GM21619 (cell line): ENCODE measurements at regions not wholly inside any gene's neighbourhood (a gene's known extent, or its start where the extent isn't known, plus 50 kb on each side); places are given as distances from the start of the nearest gene placed in this dataset.
"Not testable (repeated sequence)": the region's sequence is repeated elsewhere in the genome, so short reads cannot be mapped to it uniquely, and the experiment has no call there.

Experiments used
- ATAC-seq: cut with Tn5 transposase; IDR thresholded peaks from one replicate; pipeline ENCODE4 v1.9.1; 2021; ENCODE audit not compliant: unreplicated experiment

DNA sequence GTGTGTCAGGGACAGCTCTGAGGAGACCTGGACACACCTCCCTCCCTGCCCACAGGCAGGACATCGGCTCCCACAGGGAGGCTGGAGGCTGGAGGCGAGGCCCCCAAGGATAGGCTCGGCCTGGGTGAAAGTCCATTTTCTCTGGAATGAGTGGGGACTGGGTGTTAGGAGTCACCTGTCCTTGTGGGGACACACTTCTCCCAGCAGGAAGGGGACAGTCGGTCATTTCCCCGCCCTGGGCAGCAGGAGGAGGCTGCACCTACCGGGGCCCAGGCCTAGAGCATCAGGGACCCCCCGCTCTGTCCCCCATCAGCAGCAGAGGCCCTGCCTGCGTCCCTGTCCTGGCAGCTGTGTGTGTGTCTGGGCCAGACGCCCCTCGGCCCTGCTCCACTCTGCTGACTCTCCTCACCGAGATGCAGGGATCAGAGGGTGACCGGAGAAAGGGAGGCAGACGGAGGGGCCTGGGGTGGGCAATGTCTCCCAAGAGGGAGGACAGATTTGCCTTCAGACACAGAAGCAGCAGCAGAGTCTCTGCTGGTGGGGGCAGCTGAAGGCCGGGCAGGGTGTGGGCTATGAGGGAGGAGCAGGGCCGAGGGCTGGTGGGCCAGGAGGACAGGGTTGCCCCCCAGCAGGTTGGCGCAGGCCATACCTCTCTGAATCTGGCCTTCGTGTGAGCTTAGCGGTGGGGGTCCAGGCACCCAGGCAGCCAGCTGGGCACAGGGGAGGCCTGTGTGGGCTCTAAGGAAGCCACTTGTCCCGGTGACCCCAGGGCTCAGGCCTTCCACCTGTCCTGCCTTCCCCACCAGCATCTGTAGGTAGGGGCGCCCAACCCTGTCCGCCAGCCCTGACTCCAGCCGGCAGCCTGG is 125.7 kb upstream of the NKX1-1 start:
- no peak for ATAC-seq

DNA sequence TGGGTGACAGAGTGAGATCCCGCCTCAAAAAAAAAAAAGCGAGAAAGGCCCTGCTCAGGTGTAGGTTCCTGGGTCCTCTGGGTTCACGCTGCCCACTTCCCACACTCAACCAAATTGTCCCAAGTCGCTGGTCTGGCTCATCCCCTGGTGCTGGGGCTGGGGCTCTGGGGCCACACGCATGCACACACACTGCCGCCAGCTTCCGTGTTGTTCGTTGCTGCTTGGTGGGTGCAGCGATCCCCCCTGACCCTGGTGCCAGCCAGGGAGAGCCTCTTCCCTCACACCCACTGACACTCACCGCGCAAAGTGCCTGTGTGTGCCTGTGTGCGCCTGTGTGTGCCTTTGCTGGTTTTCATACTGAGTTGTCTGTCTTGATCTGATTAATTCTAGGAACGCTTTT is 124.1 kb upstream of the NKX1-1 start:
- no peak for ATAC-seq

DNA sequence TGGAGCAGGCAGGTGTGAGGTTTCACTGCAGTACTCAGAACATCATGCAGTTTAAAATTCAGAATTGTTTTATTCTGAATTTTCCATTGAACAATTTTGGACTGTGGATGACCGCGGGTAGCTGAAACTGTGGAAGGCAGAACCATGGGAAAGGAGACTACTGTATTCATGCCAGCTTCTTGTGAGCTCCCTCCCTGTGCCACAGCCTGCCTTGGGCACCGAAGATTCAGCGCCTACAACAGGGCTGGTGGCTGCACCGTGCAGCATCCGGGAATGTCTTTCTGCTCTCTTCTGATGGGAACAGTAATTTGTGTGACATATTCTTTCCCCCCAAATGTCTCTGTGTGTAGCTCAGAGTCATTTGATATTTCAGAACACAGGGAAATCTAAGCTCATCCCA is 118.5 kb upstream of the NKX1-1 start:
- ATAC-seq: no peak

DNA sequence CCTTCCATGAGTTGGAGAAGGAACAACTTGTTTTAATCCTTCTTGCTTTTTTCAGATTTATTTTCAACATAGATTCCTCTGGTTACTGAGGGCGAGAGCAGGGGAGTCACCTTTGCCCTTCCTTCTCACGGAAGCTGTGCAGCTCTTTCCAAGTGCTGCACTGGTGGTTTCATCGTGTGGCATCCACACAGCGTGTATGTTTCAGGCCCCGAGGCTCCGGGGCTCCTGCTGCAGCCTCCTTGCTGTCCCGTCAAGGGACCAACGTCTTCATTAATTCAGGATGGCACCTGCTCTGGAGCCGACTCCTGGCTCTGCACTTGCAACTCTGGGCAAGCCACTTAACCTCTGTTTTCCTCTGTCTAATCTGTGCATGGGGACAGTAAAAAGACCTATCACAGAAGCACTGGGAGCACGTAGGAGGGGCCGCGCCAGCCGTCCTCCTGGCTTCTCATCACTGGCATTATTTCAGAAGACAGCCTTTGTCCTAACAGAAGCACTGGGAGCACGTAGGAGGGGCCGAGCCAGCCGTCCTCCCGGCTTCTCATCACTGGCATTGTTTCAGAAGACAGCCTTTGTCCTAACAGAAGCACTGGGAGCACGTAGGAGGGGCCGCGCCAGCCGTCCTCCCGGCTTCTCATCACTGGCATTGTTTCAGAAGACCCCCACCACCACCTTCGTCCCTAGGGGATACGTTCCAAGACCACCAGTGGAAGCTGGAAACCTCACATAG is 117.8 kb upstream of the NKX1-1 start:
- no peak for ATAC-seq

DNA sequence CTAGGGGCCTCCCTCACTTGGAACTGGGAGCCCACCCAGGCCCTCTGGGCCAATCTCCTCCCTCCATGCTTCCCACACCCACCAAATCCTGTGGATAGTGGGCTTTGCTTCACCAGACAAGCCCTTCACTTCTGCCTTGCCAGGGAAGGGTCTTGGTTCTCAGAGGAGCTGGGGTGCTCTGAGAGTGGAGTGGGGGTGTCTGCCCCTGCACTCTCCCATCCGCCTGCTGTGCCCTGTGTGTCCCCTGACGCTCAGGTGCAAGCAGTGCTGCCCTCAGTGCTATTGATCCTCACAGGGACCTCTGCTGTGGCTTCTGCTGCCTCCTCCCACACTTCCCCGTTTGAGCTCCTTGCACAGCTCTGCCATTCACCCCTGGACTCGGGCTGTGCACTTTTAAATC is 117.3 kb upstream of the NKX1-1 start:
- no peak for ATAC-seq

DNA sequence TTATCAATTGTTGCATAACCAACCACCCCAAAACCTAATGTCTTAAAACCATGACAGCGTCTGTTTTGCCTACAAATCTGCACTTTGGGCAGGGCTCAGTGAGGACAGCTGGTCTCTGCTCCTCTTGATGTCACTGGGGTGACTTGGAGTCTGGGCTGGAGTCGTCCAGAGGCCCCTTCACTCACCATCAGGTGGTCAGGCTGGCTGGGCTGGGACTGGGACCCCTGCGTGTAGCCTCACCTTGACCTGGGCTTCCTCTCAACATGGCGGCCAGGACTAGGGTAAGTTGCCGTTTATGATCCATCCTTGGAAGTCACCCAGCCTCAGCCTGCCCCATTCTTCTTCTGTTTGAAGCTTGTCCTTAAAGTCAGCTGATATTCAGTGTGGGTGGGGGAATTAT is 116.8 kb upstream of the NKX1-1 start:
- ATAC-seq: no peak

DNA sequence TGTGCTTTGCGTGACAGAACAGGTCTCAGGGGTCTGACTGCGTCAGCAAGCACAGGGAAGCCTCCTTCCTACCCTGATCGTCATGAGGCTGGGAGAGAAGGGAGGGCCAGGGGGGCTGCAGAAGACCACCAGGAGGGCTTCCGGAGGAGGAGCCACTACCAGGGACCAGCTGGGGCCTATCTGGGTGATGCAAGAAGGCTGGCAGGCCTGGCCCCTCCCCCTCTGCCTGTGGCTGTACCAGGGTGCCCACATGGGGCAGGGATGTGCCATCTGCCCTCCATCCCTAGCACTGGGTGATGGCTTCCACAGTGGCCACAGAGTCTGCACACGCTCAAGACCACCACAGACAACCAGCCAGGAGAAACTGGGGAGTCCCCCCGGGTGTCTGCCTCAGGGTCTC is 116.4 kb upstream of the NKX1-1 start:
- no peak for ATAC-seq

GRCh38 chr4:1521821-1522361 is 115.6 kb upstream of the NKX1-1 start:
- no peak for ATAC-seq

- ATAC-seq: not testable (repeated sequence)
Measured at GRCh38 chr4:1520795-1521576, 114.7 kb upstream of the NKX1-1 start.

DNA sequence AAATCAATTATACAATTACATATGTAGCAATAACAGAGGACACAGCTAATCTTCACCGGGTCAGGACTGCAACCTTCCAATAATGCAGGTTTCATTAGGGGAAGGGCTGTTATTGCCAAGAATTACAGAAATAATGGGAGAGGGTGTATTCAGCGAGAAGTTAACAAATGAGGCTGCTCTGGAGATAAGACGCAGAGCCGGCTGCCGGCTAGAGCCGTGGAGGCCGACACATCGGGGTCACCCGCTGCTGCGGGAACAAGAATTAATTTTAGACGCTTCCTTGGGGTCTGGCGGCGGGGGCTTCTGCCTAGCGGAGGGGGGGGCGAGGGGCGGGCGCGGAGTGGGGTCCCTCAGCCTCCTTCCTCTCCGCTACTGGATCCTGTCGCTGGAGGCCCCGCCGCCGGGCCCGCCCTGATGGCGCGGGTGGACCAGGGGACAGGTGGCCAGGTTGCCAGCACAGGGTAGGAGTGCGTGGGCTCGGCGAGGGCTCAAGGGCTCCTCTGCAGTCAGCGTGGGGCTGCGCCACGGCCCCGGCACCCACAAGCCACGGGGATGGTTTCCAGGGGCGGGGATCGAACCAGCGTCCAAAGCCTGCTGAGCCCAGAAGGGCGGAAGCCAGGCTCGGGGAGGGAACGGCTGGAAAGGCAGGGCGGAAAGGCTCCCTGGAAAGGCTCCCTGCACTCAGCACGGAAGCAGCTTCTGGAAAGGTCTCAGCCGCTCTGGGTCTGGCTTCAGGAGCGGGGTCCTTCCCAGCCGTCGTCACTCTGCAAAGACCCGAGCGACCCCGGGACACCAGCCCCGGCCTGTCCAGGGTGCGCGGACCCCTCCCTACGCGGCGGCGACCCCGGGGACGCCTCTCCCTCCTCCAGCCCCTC is 113.8 kb upstream of the NKX1-1 start:
- no peak for ATAC-seq

GRCh38 chr4:1518997-1519700 is 112.9 kb upstream of the NKX1-1 start:
- no peak for ATAC-seq

- no peak for ATAC-seq
Measured at GRCh38 chr4:1517592-1518411, 111.6 kb upstream of the NKX1-1 start.

DNA sequence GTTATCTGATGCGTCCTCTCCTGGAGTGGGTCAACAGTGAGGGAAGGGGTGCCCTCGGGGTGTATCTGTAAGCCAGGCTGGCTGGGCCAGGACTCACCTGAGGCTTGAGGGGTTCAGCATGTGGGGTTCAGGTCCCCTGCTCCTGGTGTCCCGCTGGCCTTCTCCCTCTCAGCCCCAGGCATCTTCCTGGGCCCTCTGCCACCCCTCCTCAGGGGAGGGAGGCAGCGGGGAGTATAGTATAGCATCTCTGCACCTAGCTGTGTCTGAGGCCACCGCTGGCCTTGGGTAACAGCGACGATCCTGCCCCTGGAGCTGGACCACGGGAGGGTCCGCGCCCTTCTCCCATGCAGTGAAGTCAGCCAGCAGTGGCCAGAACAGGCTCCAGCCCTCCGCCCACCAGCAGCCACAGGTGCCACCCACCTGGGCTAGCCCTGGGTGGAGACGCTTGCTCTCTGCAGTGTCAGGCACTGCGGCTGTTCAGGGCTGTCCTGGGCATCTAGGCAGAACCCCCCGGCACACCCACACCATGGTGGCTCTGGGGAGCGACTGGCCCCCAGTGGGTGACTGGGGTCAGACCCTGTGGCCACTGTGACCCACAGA is 110.7 kb upstream of the NKX1-1 start:
- no peak for ATAC-seq

- ATAC-seq: no peak
Measured at GRCh38 chr4:1516261-1516660, 110.0 kb upstream of the NKX1-1 start.

DNA sequence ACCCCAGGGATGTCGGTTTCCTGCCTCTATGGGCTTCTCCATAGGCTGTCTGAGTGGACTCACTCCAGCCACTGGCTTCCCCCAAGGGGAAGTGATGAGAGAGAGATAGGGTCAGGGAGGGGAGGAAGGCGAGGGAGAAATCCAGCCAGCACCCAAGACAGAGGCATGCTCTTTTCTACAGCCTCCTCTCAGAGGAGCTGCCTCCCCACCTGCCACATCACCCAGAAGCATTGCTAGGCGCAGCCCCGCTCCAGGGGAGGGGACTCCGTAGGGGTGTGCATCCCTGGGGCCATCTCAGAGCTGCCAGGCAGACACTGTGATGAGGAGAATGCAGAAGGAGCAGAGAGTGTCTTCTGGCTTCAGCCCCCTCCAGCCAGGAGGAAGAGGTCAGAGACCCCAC is 109.5 kb upstream of the NKX1-1 start:
- no peak for ATAC-seq

GRCh38 chr4:1515156-1515555 is 108.9 kb upstream of the NKX1-1 start:
- no peak for ATAC-seq

GRCh38 chr4:1514612-1515011 is 108.4 kb upstream of the NKX1-1 start:
- ATAC-seq: no peak

DNA sequence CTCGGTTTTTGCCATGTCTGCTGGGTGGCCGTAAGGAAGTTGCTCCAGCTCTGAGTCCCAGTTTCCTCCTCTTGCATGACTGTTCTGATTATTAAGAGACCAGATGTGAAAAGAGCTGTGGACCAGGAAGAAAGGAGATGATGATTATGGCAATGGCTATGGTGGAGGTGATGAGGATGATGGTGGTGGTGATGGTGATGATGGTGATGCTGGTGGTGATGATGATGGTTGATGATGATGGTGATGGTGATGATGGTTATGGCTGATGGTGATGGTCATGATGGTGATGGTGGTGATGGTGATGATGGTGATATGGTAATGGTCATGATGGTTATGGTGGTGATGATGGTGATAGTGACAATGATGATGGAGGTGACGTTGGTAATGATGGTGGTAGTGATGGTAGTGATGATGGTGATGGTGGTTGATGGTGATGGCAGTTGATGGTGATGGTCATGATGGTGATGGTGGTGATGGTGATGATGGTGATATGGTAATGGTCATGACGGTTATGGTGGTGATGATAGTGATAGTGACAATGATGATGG is 107.8 kb upstream of the NKX1-1 start:
- no peak for ATAC-seq
